ENCODE measurements at regions not wholly inside any gene's neighbourhood (a gene's known extent, or its start where the extent isn't known, plus 50 kb on each side); places are given as distances from the start of the nearest gene placed in this dataset.
A peak's percentile ranks its signal among the peaks of the same experiment; 100 is the strongest.

DNA sequence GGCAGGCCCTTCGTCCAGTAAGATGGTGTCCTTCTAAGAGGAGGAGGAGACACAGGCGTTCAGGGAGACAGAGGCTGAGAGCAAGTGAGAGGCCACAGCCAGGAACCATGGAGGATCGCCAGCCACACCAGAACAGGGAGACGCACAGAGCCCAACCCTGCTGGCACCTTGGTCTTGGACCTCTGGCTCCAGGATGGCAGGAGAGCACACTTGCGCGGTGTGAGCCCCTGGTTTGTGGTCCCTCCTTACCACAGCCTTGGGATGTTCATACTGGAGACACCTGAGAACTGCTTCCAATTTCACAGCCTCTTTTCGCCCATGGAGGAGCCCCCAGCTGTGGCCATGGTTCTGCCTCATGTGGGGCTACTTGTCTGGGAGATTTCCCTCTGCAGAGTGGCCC, 222.4 kb downstream of the DLL1 start:
- ATAC-seq (no peak), DNase-seq (peak in 1 of 5 donors; percentile 11)
- TF ChIP-seq, protein P1, sequence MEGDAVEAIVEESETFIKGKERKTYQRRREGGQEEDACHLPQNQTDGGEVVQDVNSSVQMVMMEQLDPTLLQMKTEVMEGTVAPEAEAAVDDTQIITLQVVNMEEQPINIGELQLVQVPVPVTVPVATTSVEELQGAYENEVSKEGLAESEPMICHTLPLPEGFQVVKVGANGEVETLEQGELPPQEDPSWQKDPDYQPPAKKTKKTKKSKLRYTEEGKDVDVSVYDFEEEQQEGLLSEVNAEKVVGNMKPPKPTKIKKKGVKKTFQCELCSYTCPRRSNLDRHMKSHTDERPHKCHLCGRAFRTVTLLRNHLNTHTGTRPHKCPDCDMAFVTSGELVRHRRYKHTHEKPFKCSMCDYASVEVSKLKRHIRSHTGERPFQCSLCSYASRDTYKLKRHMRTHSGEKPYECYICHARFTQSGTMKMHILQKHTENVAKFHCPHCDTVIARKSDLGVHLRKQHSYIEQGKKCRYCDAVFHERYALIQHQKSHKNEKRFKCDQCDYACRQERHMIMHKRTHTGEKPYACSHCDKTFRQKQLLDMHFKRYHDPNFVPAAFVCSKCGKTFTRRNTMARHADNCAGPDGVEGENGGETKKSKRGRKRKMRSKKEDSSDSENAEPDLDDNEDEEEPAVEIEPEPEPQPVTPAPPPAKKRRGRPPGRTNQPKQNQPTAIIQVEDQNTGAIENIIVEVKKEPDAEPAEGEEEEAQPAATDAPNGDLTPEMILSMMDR (IDR thresholded peaks at IDR 0.05) = no peak
- TF ChIP-seq POLR2A (IDR thresholded peaks at IDR 0.05) = no peak
- intact Hi-C loops (cut with DNase I) = no loop called here
- Histone ChIP-seq H3K36me3 (no peaks in the 10 kb centered on the region), H3K27ac (no peak overlapping the region), H3K4me1 (no peaks in the 10 kb centered on the region), H3K4me3 (no peak overlapping the region), H3K27me3 (peaks cover 0 to 10% (median 0%) of the 10 kb centered on the region in 9 donors), H3K9me3 (peaks cover 0 to 19% (median 4%) of the 10 kb centered on the region in 12 donors)
- WGBS, 4 donors = 89 to 97% (median 94%) methylated on average over 6 to 7 of the region's 7 CpGs

DNA sequence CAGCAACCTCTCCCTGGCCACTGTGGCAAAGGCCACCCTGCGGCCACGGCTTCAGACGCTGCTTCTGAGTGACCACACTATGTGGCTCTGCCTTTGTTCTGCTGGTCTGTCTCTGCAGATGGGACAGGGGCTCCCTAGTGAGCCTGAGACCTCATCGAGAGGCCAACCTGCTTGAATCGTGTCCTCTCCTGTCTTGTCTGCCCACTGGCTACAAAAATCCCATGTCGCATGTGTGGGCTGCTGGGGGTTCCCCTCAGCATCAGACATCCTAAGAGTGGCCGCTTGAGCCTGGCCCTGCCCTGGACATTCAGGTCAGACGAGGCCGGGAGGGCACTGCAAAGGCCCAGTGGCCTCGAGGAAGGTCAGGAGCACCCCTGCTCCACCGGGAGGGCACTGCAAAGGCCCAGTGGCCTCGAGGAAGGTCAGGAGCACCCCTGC, 222.9 kb downstream of the DLL1 start:
- Histone ChIP-seq H3K27me3 (peaks cover 0 to 10% (median 0%) of the 10 kb centered on the region in 9 donors), H3K9me3 (peaks cover 0 to 19% (median 4%) of the 10 kb centered on the region in 12 donors), H3K4me3 (no peak overlapping the region), H3K4me1 (no peaks in the 10 kb centered on the region), H3K27ac (no peak overlapping the region), H3K36me3 (no peaks in the 10 kb centered on the region)
- WGBS, 4 donors = 85 to 91% (median 88%) methylated on average over 9 to 12 of the region's 12 CpGs
- TF ChIP-seq, protein P1 (IDR thresholded peaks at IDR 0.05) = no peak
- TF ChIP-seq POLR2A (IDR thresholded peaks at IDR 0.05) = no peak
- ATAC-seq (peak in 1 of 4 donors; percentile 52), DNase-seq (peak in 1 of 5 donors; percentile 7)
- intact Hi-C loops (cut with DNase I) = no loop called here

DNA sequence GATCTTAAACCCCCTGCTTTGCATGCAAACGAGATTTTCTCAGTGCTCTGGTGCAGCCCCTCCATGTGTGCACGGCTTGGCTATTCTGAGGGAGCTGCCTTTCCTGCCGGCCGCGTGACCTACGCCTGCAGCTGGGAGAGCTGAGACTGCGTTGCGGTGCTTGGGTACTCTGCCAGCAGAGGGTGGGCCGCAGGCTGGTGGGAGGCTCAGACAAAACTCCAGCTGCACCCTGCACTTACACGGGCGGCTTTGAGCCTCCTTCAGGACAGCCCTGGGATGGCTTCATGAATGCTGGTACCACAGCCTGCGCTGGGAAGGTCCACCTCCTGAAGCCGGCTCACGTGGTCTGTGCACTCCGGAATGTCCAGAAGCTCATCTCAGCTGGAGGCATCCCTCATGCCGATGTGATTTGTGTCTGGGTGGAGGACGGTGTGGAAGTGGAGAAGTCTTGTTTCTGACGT, 223.7 kb downstream of the DLL1 start:
- Histone ChIP-seq H3K27ac (no peak overlapping the region), H3K36me3 (no peaks in the 10 kb centered on the region), H3K4me3 (no peak overlapping the region), H3K27me3 (peaks cover 0 to 10% (median 0%) of the 10 kb centered on the region in 9 donors), H3K9me3 (peaks cover 0 to 19% (median 4%) of the 10 kb centered on the region in 12 donors), H3K4me1 (no peaks in the 10 kb centered on the region)
- intact Hi-C loops (cut with DNase I) = no loop called here
- DNase-seq (peak in 1 of 5 donors; percentile 11), ATAC-seq (no peak)
- TF ChIP-seq, protein P1 (IDR thresholded peaks at IDR 0.05) = no peak
- no peak for TF ChIP-seq POLR2A (IDR thresholded peaks at IDR 0.05)
- whole genome bisulfite sequencing, 4 donors = 51 to 57% (median 55%) methylated on average over 4 to 18 of the region's 18 CpGs

DNA sequence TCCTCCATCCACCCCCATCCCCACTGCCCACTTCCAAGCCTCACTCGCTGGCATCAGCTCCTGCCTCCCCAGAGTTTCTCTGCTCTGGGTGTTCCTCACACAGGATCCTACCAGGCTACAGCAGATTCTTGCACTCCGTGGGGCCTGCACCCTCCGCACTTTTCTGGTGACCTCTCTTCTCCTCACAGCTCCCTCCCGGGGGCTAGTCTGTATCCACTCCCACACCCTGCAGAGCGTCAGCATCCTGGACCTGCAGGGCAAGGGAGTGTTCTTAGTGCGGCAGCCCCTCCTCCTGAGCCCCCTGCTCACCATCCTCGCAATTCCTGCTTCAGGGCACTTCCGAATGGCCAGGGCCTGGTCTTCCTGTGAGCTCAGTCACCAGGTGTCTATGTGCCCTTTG, 224.2 kb downstream of the DLL1 start:
- Histone ChIP-seq H3K27me3 (peaks cover 0 to 10% (median 0%) of the 10 kb centered on the region in 9 donors), H3K4me1 (no peaks in the 10 kb centered on the region), H3K36me3 (no peaks in the 10 kb centered on the region), H3K9me3 (peaks cover 0 to 19% (median 4%) of the 10 kb centered on the region in 12 donors), H3K4me3 (no peak overlapping the region), H3K27ac (no peak overlapping the region)
- 71 to 87% (median 73%) methylated on average over 8 of the region's 8 CpGs for WGBS, 4 donors
- intact Hi-C loops (cut with DNase I) = no loop called here
- no peak for ATAC-seq
- DNase-seq = peak in 1 of 5 donors; percentile 9
- TF ChIP-seq, protein P1 (IDR thresholded peaks at IDR 0.05) = no peak
- TF ChIP-seq POLR2A (IDR thresholded peaks at IDR 0.05) = no peak
